SK-N-SH treated with all-trans-retinoic acid at 6 μM for 48 hours (cell line): ENCODE measurements at regions not wholly inside any gene's neighbourhood (a gene's known extent, or its start where the extent isn't known, plus 50 kb on each side); places are given as distances from the start of the nearest gene placed in this dataset.

Experiments
- ATAC-seq: fragments of 200-7000 bp; cut with Tn5 transposase; 3 replicates; pipeline ENCODE4 v1.9.1; 2020; ENCODE audit warnings: mild to moderate bottlenecking, moderate library complexity
- ARNTL ChIP-seq: fragments of 450-650 bp; formaldehyde crosslinking; IDR thresholded peaks from 2 replicates; pipeline ENCODE4 v1.5.0; 2020; ENCODE audit warnings: low read depth, mild to moderate bottlenecking, moderate library complexity, borderline replicate concordance
- BACH2 ChIP-seq: fragments of 250-450 bp; sonication (Bioruptor Pico); IDR thresholded peaks from 2 replicates; pipeline ENCODE4 v1.9.0; 2021; ENCODE audit warnings: mild to moderate bottlenecking, borderline replicate concordance
- CSDC2 ChIP-seq: fragments of 250-450 bp; sonication (Bioruptor Pico); IDR thresholded peaks from 2 replicates; pipeline ENCODE4 v1.5.0; 2020; ENCODE audit warnings: mild to moderate bottlenecking, moderate library complexity
- ESRRG ChIP-seq: fragments of 250-450 bp; sonication (Bioruptor Pico); IDR thresholded peaks from 2 replicates; pipeline ENCODE4 v1.6.1; 2021; ENCODE audit warnings: mild to moderate bottlenecking
- GLIS3 ChIP-seq: fragments of 250-450 bp; sonication (Bioruptor Pico); IDR thresholded peaks from 2 replicates; pipeline ENCODE4 v1.5.0; 2020; ENCODE audit warnings: mild to moderate bottlenecking, moderate library complexity
- ISL1 ChIP-seq: fragments of 250-450 bp; sonication (Bioruptor Pico); IDR thresholded peaks from 2 replicates; pipeline ENCODE4 v2.1.2; 2022; ENCODE audit warnings: mild to moderate bottlenecking, moderate library complexity
- OSR1 ChIP-seq: fragments of 250-450 bp; sonication (Bioruptor Pico); IDR thresholded peaks from 2 replicates; pipeline ENCODE4 v1.8.0; 2022; ENCODE audit warnings: moderate library complexity, mild to moderate bottlenecking, inconsistent platforms
- PPARA ChIP-seq: fragments of 250-450 bp; sonication (Bioruptor Pico); IDR thresholded peaks from 2 replicates; pipeline ENCODE4 v1.5.0; 2020; ENCODE audit warnings: mild to moderate bottlenecking, borderline replicate concordance
- RARB ChIP-seq: fragments of 250-450 bp; sonication (Bioruptor Pico); IDR thresholded peaks from 2 replicates; pipeline ENCODE4 v1.8.0; 2021; ENCODE audit warnings: mild to moderate bottlenecking, moderate library complexity
- SNAI2 ChIP-seq: fragments of 250-450 bp; sonication (Bioruptor Pico); IDR thresholded peaks from 2 replicates; pipeline ENCODE4 v1.5.0; 2020; ENCODE audit warnings: mild to moderate bottlenecking, moderate library complexity
- TCF4 ChIP-seq: fragments of 250-450 bp; sonication (Bioruptor Pico); IDR thresholded peaks from 2 replicates; pipeline ENCODE4 v1.8.0; 2021; ENCODE audit warnings: mild to moderate bottlenecking, moderate library complexity, borderline replicate concordance
- TOX ChIP-seq: fragments of 250-450 bp; sonication (Bioruptor Pico); IDR thresholded peaks from 2 replicates; pipeline ENCODE4 v1.8.0; 2021; ENCODE audit warnings: mild to moderate bottlenecking, moderate library complexity, borderline replicate concordance
- ZC3H10 ChIP-seq: fragments of 250-450 bp; sonication (Bioruptor Pico); IDR thresholded peaks from 2 replicates; pipeline ENCODE4 v1.5.1; 2021; ENCODE audit warnings: mild to moderate bottlenecking, moderate library complexity
- ZFP3 ChIP-seq: fragments of 250-450 bp; sonication (Bioruptor Pico); IDR thresholded peaks from 2 replicates; pipeline ENCODE4 v1.5.0; 2020; ENCODE audit warnings: mild to moderate bottlenecking, moderate library complexity
- ZFP30 ChIP-seq: fragments of 450-650 bp; formaldehyde crosslinking; IDR thresholded peaks from 2 replicates; pipeline ENCODE4 v1.5.0; 2022; ENCODE audit warnings: mild to moderate bottlenecking, moderate library complexity
- ZNF70 ChIP-seq: fragments of 450-650 bp; formaldehyde crosslinking; IDR thresholded peaks from 2 replicates; pipeline ENCODE4 v1.5.0; 2020; ENCODE audit warnings: mild to moderate bottlenecking, moderate library complexity
- ZNF8 ChIP-seq: fragments of 450-650 bp; formaldehyde crosslinking; IDR thresholded peaks from 2 replicates; pipeline ENCODE4 v1.5.0; 2020; ENCODE audit warnings: mild to moderate bottlenecking, moderate library complexity
- TF ChIP-seq, protein P1 (sequence below): fragments of 250-450 bp; sonication (Bioruptor Pico); IDR thresholded peaks from 2 replicates; pipeline ENCODE4 v1.5.1; 2021; ENCODE audit warnings: mild to moderate bottlenecking, moderate library complexity
- TF ChIP-seq, protein P2 (sequence below): fragments of 250-450 bp; sonication (Bioruptor Pico); IDR thresholded peaks from 2 replicates; pipeline ENCODE4 v1.8.0; 2020; ENCODE audit warnings: mild to moderate bottlenecking, moderate library complexity, borderline replicate concordance
- TF ChIP-seq, protein P3 (sequence below): fragments of 250-450 bp; sonication (Bioruptor Pico); IDR thresholded peaks from 2 replicates; pipeline ENCODE4 v1.8.0; 2021; ENCODE audit warnings: low read depth, mild to moderate bottlenecking, moderate library complexity, borderline replicate concordance
- TF ChIP-seq, protein P4 (sequence below): fragments of 250-450 bp; sonication (Bioruptor Pico); IDR thresholded peaks from 2 replicates; pipeline ENCODE4 v1.5.0; 2020; ENCODE audit warnings: mild to moderate bottlenecking, moderate library complexity

DNA sequence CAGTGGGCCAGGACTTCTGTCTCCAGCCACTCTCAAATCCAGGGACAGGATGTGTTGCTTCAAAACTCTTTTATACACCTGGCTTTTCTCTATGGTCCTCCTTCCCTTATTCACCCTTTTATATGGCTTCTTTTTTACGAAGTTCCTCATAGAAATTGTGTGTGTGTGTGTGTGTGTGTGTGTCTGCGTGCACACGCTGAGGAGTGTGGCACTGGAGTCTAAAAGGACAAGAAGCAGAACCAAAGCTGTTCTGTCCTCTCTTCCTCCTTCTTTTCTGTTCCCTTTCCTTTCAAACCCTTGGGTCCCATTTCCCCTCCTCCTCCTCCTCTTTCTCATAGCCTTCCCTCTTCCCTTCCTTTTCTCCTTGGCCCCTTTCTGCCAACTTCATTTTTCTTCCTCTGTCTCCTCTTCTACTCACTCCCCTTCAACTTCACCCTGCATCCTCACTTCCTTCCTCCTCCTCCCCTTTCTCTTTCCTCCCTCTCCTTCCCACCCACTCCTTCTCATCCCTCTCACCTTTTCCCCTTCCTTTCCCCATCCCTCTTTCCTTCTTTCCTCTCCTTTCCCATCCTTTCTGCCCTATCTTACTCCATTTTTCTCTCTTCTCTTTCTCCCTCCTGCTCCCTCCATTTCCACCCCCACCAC lies 360.5 kb downstream of the MID1IP1 start:
- no peak for ATAC-seq
- TF ChIP-seq ZFP3 (CRISPR knock-in tag) (no peak), ZFP30 (CRISPR knock-in tag) (no peak), ARNTL (CRISPR knock-in tag) (no peak), ZNF70 (CRISPR knock-in tag) (no peak), ZNF8 (no peak)

DNA sequence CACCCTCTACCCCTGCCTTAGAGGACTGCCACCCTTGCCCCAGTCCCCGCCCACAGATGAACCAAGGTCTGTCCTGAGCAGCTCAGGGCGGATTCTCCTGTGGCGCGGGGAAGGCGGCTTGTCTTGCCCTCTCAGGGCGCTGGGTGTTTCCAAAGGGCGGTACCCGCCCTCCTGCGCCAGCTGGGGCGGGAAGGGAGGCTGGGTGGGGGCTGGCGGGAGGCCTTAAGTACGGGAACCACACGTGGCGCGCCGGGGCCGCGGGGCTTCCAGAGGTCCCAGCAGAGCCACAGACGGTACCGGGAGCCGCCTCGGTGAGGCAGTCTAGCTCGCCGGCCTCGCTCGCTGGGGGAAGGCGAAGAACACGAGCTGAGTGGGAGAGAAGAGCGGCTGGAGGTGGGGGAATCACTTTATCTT lies 361.1 kb downstream of the MID1IP1 start:
- no peak for ATAC-seq

DNA sequence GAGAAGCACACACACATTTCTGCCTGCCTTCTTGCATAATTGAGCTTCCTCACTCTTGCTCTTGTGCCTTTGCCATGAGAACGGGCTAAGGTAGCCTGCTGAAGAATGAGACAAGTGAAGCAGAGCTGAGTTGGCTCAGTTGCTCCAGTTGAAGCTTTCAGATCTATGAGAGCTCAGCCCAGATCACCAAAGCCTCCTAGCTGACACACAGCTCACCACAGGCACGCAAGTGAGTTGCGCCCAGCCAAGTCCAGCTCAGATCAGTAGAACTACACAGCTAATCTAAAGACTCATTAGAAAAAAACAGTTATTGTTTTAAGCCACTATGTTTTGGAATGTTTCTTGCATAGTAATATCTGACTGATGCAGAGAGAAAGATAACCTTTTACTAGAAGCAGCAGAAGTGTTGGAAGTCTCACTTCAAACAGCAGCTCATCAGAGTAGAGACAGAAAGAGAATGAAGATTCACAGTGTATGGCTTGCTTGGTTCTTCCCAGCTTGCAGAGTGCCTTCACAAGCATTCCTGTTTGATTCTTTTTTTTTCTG lies 362.4 kb downstream of the MID1IP1 start:
- no peak for ATAC-seq
- TF ChIP-seq ARNTL (CRISPR knock-in tag) (no peak), GLIS3 (CRISPR knock-in tag) (no peak), ZNF70 (CRISPR knock-in tag) (no peak), TOX (CRISPR knock-in tag) (no peak), ISL1 (CRISPR knock-in tag) (no peak), ZFP3 (CRISPR knock-in tag) (no peak), ZFP30 (CRISPR knock-in tag) (no peak), PPARA (CRISPR knock-in tag) (no peak), ZNF8 (no peak), BACH2 (CRISPR knock-in tag) (no peak), ESRRG (CRISPR knock-in tag) (no peak), RARB (CRISPR knock-in tag) (no peak), ZC3H10 (CRISPR knock-in tag) (no peak), CSDC2 (CRISPR knock-in tag) (no peak), TCF4 (CRISPR knock-in tag) (no peak)
- TF ChIP-seq, protein P1, sequence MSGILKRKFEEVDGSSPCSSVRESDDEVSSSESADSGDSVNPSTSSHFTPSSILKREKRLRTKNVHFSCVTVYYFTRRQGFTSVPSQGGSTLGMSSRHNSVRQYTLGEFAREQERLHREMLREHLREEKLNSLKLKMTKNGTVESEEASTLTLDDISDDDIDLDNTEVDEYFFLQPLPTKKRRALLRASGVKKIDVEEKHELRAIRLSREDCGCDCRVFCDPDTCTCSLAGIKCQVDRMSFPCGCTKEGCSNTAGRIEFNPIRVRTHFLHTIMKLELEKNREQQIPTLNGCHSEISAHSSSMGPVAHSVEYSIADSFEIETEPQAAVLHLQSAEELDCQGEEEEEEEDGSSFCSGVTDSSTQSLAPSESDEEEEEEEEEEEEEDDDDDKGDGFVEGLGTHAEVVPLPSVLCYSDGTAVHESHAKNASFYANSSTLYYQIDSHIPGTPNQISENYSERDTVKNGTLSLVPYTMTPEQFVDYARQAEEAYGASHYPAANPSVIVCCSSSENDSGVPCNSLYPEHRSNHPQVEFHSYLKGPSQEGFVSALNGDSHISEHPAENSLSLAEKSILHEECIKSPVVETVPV (CRISPR knock-in tag), result no peak
- TF ChIP-seq, protein P2, sequence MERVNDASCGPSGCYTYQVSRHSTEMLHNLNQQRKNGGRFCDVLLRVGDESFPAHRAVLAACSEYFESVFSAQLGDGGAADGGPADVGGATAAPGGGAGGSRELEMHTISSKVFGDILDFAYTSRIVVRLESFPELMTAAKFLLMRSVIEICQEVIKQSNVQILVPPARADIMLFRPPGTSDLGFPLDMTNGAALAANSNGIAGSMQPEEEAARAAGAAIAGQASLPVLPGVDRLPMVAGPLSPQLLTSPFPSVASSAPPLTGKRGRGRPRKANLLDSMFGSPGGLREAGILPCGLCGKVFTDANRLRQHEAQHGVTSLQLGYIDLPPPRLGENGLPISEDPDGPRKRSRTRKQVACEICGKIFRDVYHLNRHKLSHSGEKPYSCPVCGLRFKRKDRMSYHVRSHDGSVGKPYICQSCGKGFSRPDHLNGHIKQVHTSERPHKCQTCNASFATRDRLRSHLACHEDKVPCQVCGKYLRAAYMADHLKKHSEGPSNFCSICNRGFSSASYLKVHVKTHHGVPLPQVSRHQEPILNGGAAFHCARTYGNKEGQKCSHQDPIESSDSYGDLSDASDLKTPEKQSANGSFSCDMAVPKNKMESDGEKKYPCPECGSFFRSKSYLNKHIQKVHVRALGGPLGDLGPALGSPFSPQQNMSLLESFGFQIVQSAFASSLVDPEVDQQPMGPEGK, result no peak
- TF ChIP-seq, protein P3, sequence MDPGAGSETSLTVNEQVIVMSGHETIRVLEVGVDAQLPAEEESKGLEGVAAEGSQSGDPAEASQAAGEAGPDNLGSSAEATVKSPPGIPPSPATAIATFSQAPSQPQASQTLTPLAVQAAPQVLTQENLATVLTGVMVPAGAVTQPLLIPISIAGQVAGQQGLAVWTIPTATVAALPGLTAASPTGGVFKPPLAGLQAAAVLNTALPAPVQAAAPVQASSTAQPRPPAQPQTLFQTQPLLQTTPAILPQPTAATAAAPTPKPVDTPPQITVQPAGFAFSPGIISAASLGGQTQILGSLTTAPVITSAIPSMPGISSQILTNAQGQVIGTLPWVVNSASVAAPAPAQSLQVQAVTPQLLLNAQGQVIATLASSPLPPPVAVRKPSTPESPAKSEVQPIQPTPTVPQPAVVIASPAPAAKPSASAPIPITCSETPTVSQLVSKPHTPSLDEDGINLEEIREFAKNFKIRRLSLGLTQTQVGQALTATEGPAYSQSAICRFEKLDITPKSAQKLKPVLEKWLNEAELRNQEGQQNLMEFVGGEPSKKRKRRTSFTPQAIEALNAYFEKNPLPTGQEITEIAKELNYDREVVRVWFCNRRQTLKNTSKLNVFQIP (CRISPR knock-in tag), result no peak
- TF ChIP-seq, protein P4, sequence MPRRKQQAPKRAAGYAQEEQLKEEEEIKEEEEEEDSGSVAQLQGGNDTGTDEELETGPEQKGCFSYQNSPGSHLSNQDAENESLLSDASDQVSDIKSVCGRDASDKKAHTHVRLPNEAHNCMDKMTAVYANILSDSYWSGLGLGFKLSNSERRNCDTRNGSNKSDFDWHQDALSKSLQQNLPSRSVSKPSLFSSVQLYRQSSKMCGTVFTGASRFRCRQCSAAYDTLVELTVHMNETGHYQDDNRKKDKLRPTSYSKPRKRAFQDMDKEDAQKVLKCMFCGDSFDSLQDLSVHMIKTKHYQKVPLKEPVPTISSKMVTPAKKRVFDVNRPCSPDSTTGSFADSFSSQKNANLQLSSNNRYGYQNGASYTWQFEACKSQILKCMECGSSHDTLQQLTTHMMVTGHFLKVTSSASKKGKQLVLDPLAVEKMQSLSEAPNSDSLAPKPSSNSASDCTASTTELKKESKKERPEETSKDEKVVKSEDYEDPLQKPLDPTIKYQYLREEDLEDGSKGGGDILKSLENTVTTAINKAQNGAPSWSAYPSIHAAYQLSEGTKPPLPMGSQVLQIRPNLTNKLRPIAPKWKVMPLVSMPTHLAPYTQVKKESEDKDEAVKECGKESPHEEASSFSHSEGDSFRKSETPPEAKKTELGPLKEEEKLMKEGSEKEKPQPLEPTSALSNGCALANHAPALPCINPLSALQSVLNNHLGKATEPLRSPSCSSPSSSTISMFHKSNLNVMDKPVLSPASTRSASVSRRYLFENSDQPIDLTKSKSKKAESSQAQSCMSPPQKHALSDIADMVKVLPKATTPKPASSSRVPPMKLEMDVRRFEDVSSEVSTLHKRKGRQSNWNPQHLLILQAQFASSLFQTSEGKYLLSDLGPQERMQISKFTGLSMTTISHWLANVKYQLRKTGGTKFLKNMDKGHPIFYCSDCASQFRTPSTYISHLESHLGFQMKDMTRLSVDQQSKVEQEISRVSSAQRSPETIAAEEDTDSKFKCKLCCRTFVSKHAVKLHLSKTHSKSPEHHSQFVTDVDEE, result no peak
- TF ChIP-seq, all 23 proteins: peak for 0

More for the DNA sequence above, 361.1 kb downstream of the MID1IP1 start:
- TF ChIP-seq BACH2 (CRISPR knock-in tag) (no peak), SNAI2 (CRISPR knock-in tag) (no peak), ZNF8 (no peak), TCF4 (CRISPR knock-in tag) (no peak), OSR1 (CRISPR knock-in tag) (no peak), ZFP30 (CRISPR knock-in tag) (no peak), ZFP3 (CRISPR knock-in tag) (no peak)
- TF ChIP-seq, protein P3 (CRISPR knock-in tag), result no peak
- TF ChIP-seq, protein P1 (CRISPR knock-in tag), result no peak
- TF ChIP-seq, all 23 proteins: peak for 0
